ENCODE measurements at regions not wholly inside any gene's neighbourhood (a gene's known extent, or its start where the extent isn't known, plus 50 kb on each side); places are given as distances from the start of the nearest gene placed in this dataset.

DNA sequence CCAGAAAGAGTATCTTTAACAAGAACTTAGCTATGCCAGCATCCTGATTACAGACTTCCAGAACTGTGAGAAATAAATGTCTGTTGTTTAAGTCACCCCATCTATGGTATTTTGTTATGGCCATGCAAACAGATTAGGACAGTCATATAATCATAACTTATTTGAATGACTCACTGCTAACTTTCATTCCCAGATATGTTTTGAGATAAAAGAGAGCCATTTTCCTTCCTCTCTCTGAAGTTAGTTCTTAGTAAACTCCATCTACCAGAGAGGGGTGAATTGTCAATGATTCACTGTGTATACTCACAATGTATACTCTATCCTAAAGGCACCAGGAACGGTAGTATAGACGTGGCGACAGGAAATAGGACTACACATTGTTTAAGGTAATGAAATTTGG, 179.4 kb upstream of the DPH6 start:
- TF ChIP-seq CTCF (IDR thresholded peaks at IDR 0.05): no peak
- TF ChIP-seq POLR2A (IDR thresholded peaks at IDR 0.05): no peak
- TF ChIP-seq EP300 (IDR thresholded peaks at IDR 0.05): no peak

Measured in tibial nerve (tissue), 4 donors.